ENCODE measurements at regions not wholly inside any gene's neighbourhood (a gene's known extent, or its start where the extent isn't known, plus 50 kb on each side); places are given as distances from the start of the nearest gene placed in this dataset.

DNA sequence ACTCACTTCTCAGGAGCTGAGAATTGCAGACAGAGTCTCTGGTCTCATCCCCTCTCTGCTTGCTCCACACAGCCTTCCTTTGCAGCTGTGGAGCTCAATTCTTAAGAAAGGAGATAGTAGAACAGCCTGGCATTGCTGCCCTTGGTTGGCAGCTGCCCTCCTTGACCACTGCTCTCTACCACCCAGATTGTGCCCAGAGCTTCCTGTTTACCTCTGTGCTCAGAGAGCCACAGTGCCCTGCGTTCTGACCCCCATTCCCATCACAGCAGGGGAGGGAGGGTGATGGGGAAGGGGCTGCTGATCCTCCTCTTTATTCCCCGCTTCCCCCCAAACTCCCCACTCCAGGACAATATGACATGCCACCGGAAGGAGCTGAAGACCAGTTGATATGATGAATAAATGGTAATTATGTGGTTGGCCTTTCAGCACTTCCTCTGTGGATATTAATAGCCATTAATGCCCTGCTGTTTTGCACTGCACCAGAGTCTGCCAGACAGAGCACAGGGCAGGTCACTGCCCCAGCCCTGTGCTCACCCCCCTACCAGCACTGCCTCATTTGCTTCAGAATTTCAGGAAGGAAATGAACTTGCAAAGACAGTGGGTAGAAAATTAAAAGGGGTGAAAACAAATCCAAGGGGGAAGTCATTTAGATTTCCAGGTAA, 426.8 kb upstream of the CADM1 start:
- no peak overlapping the region for H3K4me3 ChIP-seq
- WGBS, 4 donors = 53 to 67% (median 61%) methylated on average over 2 to 3 of the region's 3 CpGs

DNA sequence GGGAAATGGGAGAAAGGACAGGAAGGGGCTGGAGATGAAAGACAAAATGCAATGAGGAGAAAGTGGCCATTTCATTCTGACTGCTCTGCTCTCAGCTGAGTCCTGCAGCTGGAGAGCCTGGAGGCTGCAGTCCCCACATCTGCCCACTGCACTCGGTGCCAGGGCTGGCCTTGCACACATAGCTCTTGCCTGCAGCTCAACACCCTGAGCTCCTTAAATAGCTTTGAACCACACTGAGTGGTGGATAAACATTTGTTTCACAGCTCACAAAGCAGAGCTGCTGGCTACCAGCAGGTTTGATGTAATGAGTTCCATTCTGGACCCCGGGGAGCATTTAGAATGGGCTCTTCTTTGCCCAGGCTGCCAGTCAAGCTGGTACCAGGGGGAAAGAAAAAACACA, 426.1 kb upstream of the CADM1 start:
- Histone ChIP-seq H3K27ac (no peak overlapping the region), H3K36me3 (replicated peaks in 1 of 2) (no peaks in the 10 kb centered on the region), H3K4me3 (no peak overlapping the region), H3K4me1 (replicated peaks in 1 of 2) (no peaks in the 10 kb centered on the region), H3K27me3 (no peaks in the 10 kb centered on the region), H3K9me3 (replicated peaks in 1 of 3) (no peaks in the 10 kb centered on the region)
- no peak for DNase-seq
- 45 to 70% (median 55%) methylated on average over 2 of the region's 2 CpGs for WGBS, 4 donors
- no peak for TF ChIP-seq POLR2A (IDR thresholded peaks at IDR 0.05)
- TF ChIP-seq, protein P1, sequence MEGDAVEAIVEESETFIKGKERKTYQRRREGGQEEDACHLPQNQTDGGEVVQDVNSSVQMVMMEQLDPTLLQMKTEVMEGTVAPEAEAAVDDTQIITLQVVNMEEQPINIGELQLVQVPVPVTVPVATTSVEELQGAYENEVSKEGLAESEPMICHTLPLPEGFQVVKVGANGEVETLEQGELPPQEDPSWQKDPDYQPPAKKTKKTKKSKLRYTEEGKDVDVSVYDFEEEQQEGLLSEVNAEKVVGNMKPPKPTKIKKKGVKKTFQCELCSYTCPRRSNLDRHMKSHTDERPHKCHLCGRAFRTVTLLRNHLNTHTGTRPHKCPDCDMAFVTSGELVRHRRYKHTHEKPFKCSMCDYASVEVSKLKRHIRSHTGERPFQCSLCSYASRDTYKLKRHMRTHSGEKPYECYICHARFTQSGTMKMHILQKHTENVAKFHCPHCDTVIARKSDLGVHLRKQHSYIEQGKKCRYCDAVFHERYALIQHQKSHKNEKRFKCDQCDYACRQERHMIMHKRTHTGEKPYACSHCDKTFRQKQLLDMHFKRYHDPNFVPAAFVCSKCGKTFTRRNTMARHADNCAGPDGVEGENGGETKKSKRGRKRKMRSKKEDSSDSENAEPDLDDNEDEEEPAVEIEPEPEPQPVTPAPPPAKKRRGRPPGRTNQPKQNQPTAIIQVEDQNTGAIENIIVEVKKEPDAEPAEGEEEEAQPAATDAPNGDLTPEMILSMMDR (IDR thresholded peaks at IDR 0.05) = no peak
- intact Hi-C loops (cut with DNase I) = no loop called here

More for the DNA sequence above, 426.8 kb upstream of the CADM1 start:
- Histone ChIP-seq H3K9me3 (replicated peaks in 1 of 3) (no peaks in the 10 kb centered on the region), H3K36me3 (replicated peaks in 1 of 2) (no peaks in the 10 kb centered on the region), H3K4me1 (replicated peaks in 1 of 2) (no peaks in the 10 kb centered on the region), H3K27ac (peak overlapping the region in 1 of 5 donors; percentile 71), H3K27me3 (no peaks in the 10 kb centered on the region)
- TF ChIP-seq, protein P1 (IDR thresholded peaks at IDR 0.05) = no peak
- TF ChIP-seq POLR2A (IDR thresholded peaks at IDR 0.05) = no peak
- DNase-seq = peak in 2 of 7 donors; percentile 19 to 29
- intact Hi-C loops (cut with DNase I) = no loop called here

DNA sequence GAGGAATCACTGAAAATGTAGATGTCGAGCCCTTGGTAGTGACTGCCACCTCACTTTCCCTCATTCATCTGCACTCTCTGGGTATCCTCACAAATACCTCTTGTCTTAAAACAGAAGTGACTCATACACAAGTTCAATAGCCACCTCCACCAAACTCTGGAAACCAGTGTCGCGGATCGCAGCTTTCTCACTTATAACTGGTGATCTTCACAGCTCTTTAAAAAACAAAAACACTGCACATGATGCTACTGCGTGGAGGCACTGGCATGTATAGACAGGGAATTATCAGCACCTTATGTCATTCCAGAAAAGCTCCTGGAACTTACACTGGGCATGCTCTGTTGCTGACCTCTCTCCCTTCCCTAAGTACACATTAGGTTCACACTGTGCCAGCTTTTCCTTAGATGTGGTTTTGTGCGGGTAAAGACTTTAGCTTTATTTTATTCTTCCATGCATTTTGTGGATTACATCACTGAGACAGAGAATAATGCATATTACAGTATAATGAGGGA, 425.5 kb upstream of the CADM1 start:
- H3K27me3 ChIP-seq = no peaks in the 10 kb centered on the region
- no peak for TF ChIP-seq POLR2A (IDR thresholded peaks at IDR 0.05)
- TF ChIP-seq, protein P1 (IDR thresholded peaks at IDR 0.05) = no peak
- H3K27ac ChIP-seq = no peak overlapping the region
- 82 to 93% (median 90%) methylated on average over 6 of the region's 6 CpGs for WGBS, 4 donors
- no peaks in the 10 kb centered on the region for H3K4me1 ChIP-seq (replicated peaks in 1 of 2)
- H3K36me3 ChIP-seq (replicated peaks in 1 of 2) = no peaks in the 10 kb centered on the region
- no peak overlapping the region for H3K4me3 ChIP-seq
- DNase-seq = no peak
- intact Hi-C loops (cut with DNase I) = no loop called here
- no peaks in the 10 kb centered on the region for H3K9me3 ChIP-seq (replicated peaks in 1 of 3)

DNA sequence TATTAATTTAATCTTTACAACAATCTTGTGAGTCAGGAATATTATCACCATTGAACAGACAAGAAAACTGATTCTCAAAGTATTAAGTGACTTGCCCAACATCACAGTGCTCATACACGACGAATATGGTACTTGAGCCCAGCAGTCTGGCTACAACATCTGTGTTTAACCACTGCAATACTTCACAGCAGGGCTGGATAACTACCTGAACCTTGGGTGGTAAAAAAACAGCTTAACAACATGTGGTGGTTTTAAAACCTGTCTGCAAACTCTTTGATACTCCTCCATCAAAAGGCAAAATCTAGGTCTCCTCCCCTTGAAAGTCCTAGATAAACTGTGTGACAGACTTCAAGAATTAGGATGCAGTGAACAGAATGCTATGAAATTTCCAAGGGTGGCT, 424.6 kb upstream of the CADM1 start:
- intact Hi-C loops (cut with DNase I) = no loop called here
- H3K9me3 ChIP-seq (replicated peaks in 1 of 3) = no peaks in the 10 kb centered on the region
- H3K27ac ChIP-seq = no peak overlapping the region
- TF ChIP-seq, protein P1 (IDR thresholded peaks at IDR 0.05) = no peak
- no peak for TF ChIP-seq POLR2A (IDR thresholded peaks at IDR 0.05)
- H3K27me3 ChIP-seq = no peaks in the 10 kb centered on the region
- H3K4me3 ChIP-seq = no peak overlapping the region
- no peak for DNase-seq
- no peaks in the 10 kb centered on the region for H3K36me3 ChIP-seq (replicated peaks in 1 of 2)
- H3K4me1 ChIP-seq (replicated peaks in 1 of 2) = no peaks in the 10 kb centered on the region
- whole genome bisulfite sequencing, 4 donors = 71 to 89% (median 84%) methylated on average over 2 of the region's 2 CpGs
